Left forelimb (tissue), 1 donor: ENCODE measurements at regions not wholly inside any gene's neighbourhood (a gene's known extent, or its start where the extent isn't known, plus 50 kb on each side); places are given as distances from the start of the nearest gene placed in this dataset.

Experiments
- DNase-seq: peaks from one replicate; pipeline ENCODE4 v3.0.0-alpha.2; 2018; ENCODE audit warnings: low spot score

DNA sequence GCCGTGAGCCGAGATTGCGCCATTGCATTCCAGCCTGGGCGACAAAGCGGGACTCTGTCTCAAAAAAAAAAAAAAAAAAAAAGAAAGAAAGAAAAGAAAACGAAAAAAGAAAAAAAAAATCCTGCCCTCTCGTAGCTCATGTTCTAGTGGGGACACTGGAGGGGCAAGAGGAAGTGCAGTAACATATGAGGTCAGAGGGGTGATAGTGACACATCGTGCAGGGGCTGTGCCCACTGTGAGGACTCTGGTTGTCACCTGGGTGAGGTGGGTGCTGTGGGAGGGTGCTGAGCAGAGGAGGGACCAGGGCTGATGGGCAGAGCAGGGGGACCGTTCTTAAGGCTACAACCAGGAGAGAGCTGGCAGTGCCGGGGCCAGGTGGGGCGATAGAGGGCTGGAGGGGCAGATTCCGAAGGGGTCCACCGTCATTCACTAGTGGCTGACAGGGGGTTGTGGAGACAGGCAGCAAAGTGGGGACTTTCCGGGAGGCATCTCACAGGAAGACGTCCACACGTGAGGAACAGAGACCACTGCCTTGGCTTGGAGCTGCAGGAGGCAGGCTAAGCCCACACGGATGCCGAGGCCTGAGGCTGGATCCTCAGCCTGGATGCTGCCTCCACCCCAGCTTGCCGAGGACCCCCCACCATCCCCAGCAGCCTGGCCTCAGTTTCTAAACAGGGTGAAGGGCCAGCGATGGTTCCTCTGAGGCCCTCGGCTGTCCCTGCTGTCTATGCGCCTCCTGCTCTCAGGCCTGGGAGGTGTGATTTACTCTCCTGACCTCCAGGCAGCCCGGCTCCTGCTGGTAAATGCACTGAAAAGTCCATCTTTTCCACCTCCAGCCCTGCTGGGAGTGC lies 154.3 kb upstream of the IQSEC1 start:
- DNase-seq = no peak

DNA sequence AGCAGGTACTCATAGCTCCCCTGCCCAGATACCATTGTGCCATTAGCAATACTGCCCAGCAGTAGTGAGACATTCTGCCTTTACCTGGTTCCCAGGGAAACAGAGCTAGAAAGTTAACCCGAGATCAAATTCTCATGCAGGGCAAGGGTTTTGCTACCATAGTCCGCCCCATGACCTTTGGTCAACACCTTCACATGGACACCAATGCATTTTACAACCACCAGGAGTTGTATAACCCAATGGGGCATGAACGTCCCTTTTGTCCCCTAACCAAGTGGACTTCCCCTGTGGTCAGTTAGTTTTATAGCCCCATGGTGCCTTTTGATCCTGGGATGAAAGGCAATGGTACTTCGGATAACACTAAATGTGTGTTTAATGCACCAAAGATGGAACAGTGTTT lies 151.7 kb upstream of the IQSEC1 start:
- no peak for DNase-seq

DNA sequence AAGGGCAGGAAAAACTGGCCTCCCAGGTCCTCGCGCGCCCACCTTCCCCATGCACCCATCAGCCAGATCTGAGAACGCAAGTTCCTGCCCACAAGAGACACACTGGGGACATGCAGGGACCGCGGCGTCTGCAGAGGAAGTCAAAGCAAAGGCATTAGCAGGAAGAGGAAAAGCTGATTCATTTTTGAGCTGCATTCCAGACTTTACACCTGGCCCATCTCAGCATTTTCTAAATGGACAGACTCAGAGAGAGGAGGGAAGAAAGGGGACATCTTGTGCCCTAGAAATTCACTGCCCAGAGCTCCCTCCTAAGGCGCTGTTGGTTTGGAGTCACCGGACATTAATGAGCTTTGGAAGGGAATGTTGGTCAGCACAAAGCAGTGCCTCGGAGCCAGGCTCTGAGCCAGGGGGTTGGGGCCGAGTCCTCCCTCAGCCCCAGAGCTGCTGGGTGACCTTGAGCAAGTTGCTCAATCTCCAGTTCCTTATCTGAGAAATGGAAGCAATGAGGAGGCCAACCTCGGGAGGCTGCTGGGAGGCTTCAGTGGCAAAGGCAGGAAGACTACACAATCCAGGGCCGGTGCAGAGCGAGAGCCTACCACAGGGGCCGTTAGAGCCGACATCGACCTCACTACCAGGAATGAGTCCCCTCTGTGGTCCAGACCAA lies 150.5 kb upstream of the IQSEC1 start:
- DNase-seq = no peak

- DNase-seq = no peak
Observed at GRCh38 chr3:13222891-13223573, 149.8 kb upstream of the IQSEC1 start.

- no peak for DNase-seq
Observed at GRCh38 chr3:13222131-13222530, 148.9 kb upstream of the IQSEC1 start.

GRCh38 chr3:13221491-13222061 lies 148.3 kb upstream of the IQSEC1 start:
- no peak for DNase-seq

DNA sequence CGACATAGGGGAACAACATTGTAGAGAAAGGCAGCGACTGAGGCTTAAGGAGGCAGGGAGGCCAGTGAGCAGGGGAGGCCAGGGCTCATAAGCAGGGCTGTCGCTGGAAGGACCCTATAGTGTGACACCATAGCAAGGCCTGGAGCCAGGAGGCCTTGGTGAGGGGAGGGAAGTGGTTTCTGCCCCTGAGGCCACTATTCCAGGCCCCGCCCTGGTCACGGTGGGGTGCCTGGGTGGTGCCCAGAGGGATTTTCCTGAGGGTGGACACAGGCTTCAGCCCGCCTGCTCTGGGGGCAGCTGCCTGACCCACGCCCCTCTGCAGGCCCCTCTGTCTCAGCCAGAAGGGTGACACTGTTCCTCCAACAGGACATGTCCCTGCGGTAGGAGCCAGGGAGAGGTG lies 147.8 kb upstream of the IQSEC1 start:
- no peak for DNase-seq

DNA sequence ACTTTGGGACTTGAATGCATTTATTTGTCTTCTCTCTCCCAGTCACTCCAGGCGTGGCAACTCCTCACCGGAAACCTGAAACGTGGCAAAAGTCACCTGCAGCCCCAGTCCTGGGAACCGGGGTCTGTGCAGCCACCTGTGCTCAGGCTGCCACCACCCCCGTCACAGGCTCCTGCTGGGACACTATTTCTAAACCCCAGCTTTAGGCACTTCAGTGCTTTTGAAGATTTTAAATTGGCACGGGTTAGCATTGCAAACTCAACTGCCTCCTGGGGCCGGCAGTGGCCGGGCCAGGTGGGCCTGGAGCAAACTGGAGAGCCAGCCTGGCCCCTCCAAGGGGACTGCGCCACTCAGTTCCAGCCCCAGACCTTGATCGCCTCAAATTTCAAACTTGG lies 146.7 kb upstream of the IQSEC1 start:
- no peak for DNase-seq

DNA sequence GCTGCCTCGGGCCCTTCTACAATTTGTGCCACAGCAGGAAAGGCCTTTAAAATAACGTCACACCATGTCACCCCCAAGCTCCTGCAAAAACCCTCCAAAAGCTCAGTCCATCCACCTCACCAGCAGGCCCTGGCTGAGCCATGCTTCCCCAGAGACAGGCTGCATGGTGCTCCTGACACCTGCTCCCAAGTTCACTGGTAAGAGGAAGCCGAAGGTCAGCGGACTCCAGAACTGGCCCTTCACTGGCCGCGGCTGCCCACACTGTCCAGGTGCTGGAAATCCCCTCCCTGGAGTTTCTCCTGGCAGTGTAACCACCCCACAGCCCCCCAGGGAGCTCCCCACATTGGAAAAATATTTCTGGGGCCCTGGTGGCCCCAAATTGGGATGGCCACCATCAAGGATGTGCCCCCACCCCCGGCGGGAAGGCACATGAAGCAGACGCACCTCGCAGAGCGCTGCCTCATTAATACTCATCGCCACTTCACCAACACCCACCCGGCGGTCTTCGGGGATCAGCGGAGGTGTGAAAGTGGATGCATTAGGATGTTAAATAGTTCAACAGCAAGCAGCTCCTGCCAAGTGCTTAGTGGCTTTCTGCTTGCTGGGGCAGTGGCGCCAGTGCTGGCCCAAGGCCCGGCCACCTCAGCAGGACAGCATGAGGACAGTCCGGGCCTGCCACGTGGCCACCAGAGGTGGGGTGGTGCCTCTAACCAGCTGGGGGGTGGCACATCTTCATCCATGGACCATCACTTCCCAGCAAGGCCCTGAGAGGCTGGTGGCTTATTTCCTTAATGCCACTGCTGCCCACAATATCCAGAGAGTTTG lies 146.1 kb upstream of the IQSEC1 start:
- DNase-seq = no peak

- no peak for DNase-seq
Observed at GRCh38 chr3:13218541-13218908, 145.3 kb upstream of the IQSEC1 start.

DNA sequence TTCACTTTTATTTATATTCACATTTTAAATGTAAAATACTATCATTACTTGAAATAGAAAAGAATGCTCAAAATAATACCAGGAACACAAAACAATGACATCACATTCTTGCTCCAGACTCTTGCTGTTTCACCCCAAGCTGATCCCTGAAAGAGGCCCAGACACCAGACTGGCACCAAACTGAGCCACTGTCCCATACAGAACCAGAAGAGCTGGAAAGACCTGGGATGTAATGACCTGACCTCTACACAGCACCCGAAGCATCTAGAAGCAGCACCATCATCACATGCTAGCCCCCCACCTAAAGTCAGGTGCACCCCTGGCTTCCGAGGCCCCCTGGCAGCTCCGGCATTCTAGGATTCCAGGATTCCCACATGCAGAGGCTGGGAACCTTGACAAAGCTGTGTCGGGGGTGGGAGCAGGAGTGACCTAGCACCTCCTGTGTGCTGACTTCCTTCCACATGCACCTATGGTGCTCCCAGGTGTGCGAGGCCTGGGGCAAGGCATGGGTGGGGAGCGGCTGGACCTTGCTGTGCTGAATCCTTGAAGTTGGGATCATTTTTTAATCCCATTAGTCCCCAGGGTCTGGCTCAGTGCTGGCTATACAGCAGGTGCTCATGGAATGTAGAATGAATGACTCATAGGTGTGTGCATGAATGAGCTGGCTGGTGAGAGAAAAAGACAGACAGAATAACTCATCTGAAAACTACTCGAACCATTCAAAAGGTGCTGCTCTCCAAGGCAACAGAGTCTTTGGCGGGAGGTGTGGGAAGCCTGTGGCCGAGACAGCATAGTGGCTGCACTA lies 144.7 kb upstream of the IQSEC1 start:
- no peak for DNase-seq

GRCh38 chr3:13217253-13217652 lies 144.0 kb upstream of the IQSEC1 start:
- no peak for DNase-seq

- DNase-seq = no peak
Observed at GRCh38 chr3:13215940-13216546, 142.8 kb upstream of the IQSEC1 start.

DNA sequence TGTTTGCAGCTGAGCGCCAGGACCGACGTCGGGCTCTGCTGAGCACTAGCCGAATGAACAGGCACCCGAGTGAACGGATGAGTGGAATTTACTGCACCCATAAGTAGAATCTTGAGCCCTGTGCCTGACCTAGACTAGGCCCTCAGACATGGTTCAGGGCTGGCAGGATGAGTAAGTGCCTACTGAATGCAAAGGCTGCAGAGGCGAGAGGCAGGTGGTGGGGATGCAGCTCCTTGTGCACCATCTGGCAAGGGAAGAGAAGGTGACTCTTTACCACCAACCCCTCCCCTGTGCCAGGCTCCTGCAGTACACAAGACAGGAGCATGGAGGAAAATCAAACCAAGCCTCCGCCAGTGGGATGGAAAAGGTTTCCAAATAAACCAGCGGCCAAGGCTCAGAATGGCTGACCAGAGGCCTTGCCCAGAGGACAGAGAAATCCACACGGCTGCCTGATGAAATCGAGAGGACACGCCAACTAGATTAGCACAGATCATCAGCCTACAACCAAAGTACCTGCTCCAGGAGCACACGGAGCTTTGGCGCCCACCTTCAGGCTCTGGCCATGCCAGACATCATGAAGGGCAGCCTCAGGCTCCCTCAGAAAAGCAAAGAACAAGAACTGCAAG lies 141.7 kb upstream of the IQSEC1 start:
- no peak for DNase-seq

- DNase-seq = no peak
Observed at GRCh38 chr3:13213911-13214846, 140.9 kb upstream of the IQSEC1 start.

- DNase-seq = no peak
Observed at GRCh38 chr3:13213490-13213889, 140.3 kb upstream of the IQSEC1 start.

GRCh38 chr3:13211605-13212210 lies 138.5 kb upstream of the IQSEC1 start:
- no peak for DNase-seq

- DNase-seq = no peak
Observed at GRCh38 chr3:13210221-13210975, 137.2 kb upstream of the IQSEC1 start.
